PC-9 (cell line): ENCODE measurements at regions not wholly inside any gene's neighbourhood (a gene's known extent, or its start where the extent isn't known, plus 50 kb on each side); places are given as distances from the start of the nearest gene placed in this dataset.

Source experiments
- BruUV-seq: library from RNA; stranded (reverse); fragments of 400-500 nt; replicated peaks from 2 replicates; lab custom pipeline; 2021; lab: Mats Ljungman, UMichigan
- CTCF ChIA-PET: fragments of 300-600 bp; sonication (Branson Sonifier 250); formaldehyde crosslinking; loops from one replicate; lab custom pipeline; 2022; ENCODE audit warnings: antibody characterized with exemption; lab: Charles Lee
- POLR2A ChIA-PET: fragments of 300-600 bp; sonication (Branson Sonifier 250); formaldehyde crosslinking; loops from one replicate; lab custom pipeline; 2022; ENCODE audit warnings: antibody characterized with exemption; ENCODE audit not compliant: unreplicated experiment; lab: Charles Lee
- DNase-seq, 2 experiments: peaks; one replicate each; pipeline versions ENCODE4 v3.0.0 to v3.0.0-alpha.2; 2015 to 2022; ENCODE audit warnings: mixed read lengths in 1 of 2
- H2AFZ ChIP-seq: fragments of 200-600 bp; sonication (generic); 2 replicates; pipeline ENCODE4 v1.8.1; 2017; ENCODE audit warnings: antibody characterized with exemption
- H3F3A ChIP-seq: fragments of 200-600 bp; sonication (generic); 2 replicates; pipeline ENCODE4 v1.8.1; 2017; ENCODE audit warnings: antibody characterized with exemption, mild to moderate bottlenecking, low read depth; ENCODE audit not compliant: insufficient read depth
- H3K27ac ChIP-seq: fragments of 200-600 bp; sonication (generic); 2 replicates; pipeline ENCODE4 v1.6.1; 2016; ENCODE audit warnings: mixed run types
- H3K27me3 ChIP-seq: fragments of 200-600 bp; sonication (generic); 2 replicates; pipeline ENCODE4 v1.6.1; 2016; ENCODE audit warnings: low read depth, mixed run types; ENCODE audit not compliant: insufficient read depth
- H3K36me3 ChIP-seq: fragments of 200-600 bp; sonication (generic); 2 replicates; pipeline ENCODE4 v1.6.1; 2016; ENCODE audit warnings: low read depth, mixed run types
- H3K4me1 ChIP-seq: fragments of 200-600 bp; sonication (generic); replicated peaks from 2 replicates; pipeline ENCODE4 v1.6.1; 2016; ENCODE audit warnings: mixed run types; ENCODE audit not compliant: insufficient read depth
- H3K4me2 ChIP-seq: fragments of 200-600 bp; sonication (generic); 2 replicates; pipeline ENCODE4 v1.6.1; 2017; ENCODE audit warnings: mixed run types
- H3K4me3 ChIP-seq: fragments of 200-600 bp; sonication (generic); 2 replicates; pipeline ENCODE4 v1.6.1; 2016; ENCODE audit warnings: mixed run types
- H3K79me2 ChIP-seq: fragments of 200-600 bp; sonication (generic); 2 replicates; pipeline ENCODE4 v1.6.1; 2017; ENCODE audit warnings: low read depth, mixed run types
- H3K9me2 ChIP-seq: fragments of 200-600 bp; sonication (generic); 2 replicates; pipeline ENCODE4 v1.8.1; 2017; ENCODE audit warnings: mild to moderate bottlenecking; ENCODE audit not compliant: insufficient read depth
- H3K9me3 ChIP-seq: fragments of 200-600 bp; sonication (generic); 2 replicates; pipeline ENCODE4 v1.8.1; 2016; ENCODE audit warnings: low read depth; ENCODE audit not compliant: insufficient read depth
- H4K20me1 ChIP-seq: fragments of 200-600 bp; sonication (generic); 2 replicates; pipeline ENCODE4 v1.8.1; 2017; ENCODE audit not compliant: insufficient read depth
- EZH2 ChIP-seq: fragments of 200-600 bp; sonication (generic); IDR thresholded peaks from 2 replicates; pipeline ENCODE4 v1.8.0; 2017; ENCODE audit warnings: antibody characterized with exemption, low read depth
- intact Hi-C: fragments of 100-400 bp; cut with micrococcal nuclease; formaldehyde crosslinking; loops from one replicate; pipeline ENCODE4 v1.10.0; 2022; ENCODE audit not compliant: unreplicated experiment
- TF ChIP-seq, protein P1 (sequence below): fragments of 200-600 bp; sonication (generic); conservative IDR thresholded peaks from 2 replicates; pipeline ENCODE4 v1.6.1; 2017; ENCODE audit warnings: mixed run types, antibody characterized with exemption, mild to moderate bottlenecking, moderate library complexity

- Histone ChIP-seq H3K9me2 (no peaks in the 10 kb centered on the region), H3K79me2 (no peaks in the 10 kb centered on the region), H3K27me3 (no peaks in the 10 kb centered on the region), H3K4me3 (no peak overlapping the region), H3F3A (no peaks in the 10 kb centered on the region), H3K27ac (no peak overlapping the region), H3K4me2 (no peak overlapping the region), H3K36me3 (no peaks in the 10 kb centered on the region), H3K4me1 (no peaks in the 10 kb centered on the region), H3K9me3 (no peaks in the 10 kb centered on the region), H4K20me1 (no peaks in the 10 kb centered on the region; the same call in 1 of the 2 replicates), H2AFZ (no peak overlapping the region)
- no peak for DNase-seq
- BruUV-seq = no TSS peak
- no peak for TF ChIP-seq EZH2
- TF ChIP-seq, protein P1, sequence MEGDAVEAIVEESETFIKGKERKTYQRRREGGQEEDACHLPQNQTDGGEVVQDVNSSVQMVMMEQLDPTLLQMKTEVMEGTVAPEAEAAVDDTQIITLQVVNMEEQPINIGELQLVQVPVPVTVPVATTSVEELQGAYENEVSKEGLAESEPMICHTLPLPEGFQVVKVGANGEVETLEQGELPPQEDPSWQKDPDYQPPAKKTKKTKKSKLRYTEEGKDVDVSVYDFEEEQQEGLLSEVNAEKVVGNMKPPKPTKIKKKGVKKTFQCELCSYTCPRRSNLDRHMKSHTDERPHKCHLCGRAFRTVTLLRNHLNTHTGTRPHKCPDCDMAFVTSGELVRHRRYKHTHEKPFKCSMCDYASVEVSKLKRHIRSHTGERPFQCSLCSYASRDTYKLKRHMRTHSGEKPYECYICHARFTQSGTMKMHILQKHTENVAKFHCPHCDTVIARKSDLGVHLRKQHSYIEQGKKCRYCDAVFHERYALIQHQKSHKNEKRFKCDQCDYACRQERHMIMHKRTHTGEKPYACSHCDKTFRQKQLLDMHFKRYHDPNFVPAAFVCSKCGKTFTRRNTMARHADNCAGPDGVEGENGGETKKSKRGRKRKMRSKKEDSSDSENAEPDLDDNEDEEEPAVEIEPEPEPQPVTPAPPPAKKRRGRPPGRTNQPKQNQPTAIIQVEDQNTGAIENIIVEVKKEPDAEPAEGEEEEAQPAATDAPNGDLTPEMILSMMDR = no peak
- ChIA-PET CTCF (no interaction called here), POLR2A (no interaction called here)
- intact Hi-C loops = no loop called here
These were observed 81.5 kb upstream of the SMIM30 start for GRCh38 chr7:113199841-113200240.

- Histone ChIP-seq H4K20me1 (no peaks in the 10 kb centered on the region; the same call in 1 of the 2 replicates), H3K27me3 (no peaks in the 10 kb centered on the region), H2AFZ (no peak overlapping the region), H3K4me1 (no peaks in the 10 kb centered on the region), H3K27ac (no peak overlapping the region), H3K36me3 (no peaks in the 10 kb centered on the region), H3K79me2 (no peaks in the 10 kb centered on the region), H3K4me3 (no peak overlapping the region), H3F3A (no peaks in the 10 kb centered on the region), H3K4me2 (no peak overlapping the region), H3K9me3 (no peaks in the 10 kb centered on the region), H3K9me2 (no peaks in the 10 kb centered on the region)
- no peak for TF ChIP-seq EZH2
- intact Hi-C loops = no loop called here
- DNase-seq = no peak
- ChIA-PET POLR2A (no interaction called here), CTCF (no interaction called here)
- no TSS peak for BruUV-seq
These were observed 80.8 kb upstream of the SMIM30 start for GRCh38 chr7:113199136-113199535.

GRCh38 chr7:113198226-113198625 is 79.9 kb upstream of the SMIM30 start:
- H3K36me3 ChIP-seq = no peaks in the 10 kb centered on the region
- no peak for TF ChIP-seq EZH2
- TF ChIP-seq, protein P1 = no peak
- no peaks in the 10 kb centered on the region for H3K27me3 ChIP-seq
- H2AFZ ChIP-seq = no peak overlapping the region
- no peaks in the 10 kb centered on the region for H3K9me2 ChIP-seq
- H3K4me1 ChIP-seq = no peaks in the 10 kb centered on the region
- no peaks in the 10 kb centered on the region; the same call in 1 of the 2 replicates for H4K20me1 ChIP-seq
- DNase-seq = no peak
- ChIA-PET CTCF (no interaction called here), POLR2A (no interaction called here)
- no peaks in the 10 kb centered on the region for H3K79me2 ChIP-seq
- no TSS peak for BruUV-seq
- no peaks in the 10 kb centered on the region for H3F3A ChIP-seq
- H3K9me3 ChIP-seq = no peaks in the 10 kb centered on the region
- no peak overlapping the region for H3K4me3 ChIP-seq
- H3K4me2 ChIP-seq = no peak overlapping the region
- intact Hi-C loops = no loop called here
- no peak overlapping the region for H3K27ac ChIP-seq

DNA sequence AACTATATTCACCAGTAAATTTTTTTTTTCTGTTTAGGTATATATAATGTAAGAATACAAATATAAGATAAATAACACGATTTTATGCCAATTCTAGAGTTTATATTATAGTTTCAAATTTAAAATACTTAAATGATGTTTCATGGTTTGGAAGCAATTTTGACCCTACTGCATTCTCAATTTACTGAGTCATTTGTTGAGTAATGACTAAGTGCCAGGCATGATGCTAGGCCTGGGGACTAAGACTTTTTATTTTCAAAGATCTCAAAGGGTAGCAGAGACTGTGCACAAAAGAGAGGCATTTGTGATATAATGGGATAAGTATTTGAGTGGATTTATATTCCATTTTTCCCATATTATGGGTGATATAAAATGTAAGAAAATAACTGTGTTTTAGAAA is 78.9 kb upstream of the SMIM30 start:
- DNase-seq = no peak
- POLR2A ChIA-PET = no interaction called here
- intact Hi-C loops = no loop called here

More for the DNA sequence above, 78.9 kb upstream of the SMIM30 start:
- no peak overlapping the region for H2AFZ ChIP-seq
- H3K9me3 ChIP-seq = no peaks in the 10 kb centered on the region
- H3K36me3 ChIP-seq = no peaks in the 10 kb centered on the region
- CTCF ChIA-PET = no interaction called here
- H4K20me1 ChIP-seq = no peaks in the 10 kb centered on the region; the same call in 1 of the 2 replicates
- no peaks in the 10 kb centered on the region for H3K27me3 ChIP-seq
- no peak overlapping the region for H3K27ac ChIP-seq
- H3F3A ChIP-seq = no peaks in the 10 kb centered on the region
- no peaks in the 10 kb centered on the region for H3K4me1 ChIP-seq
- no peaks in the 10 kb centered on the region for H3K79me2 ChIP-seq
- no TSS peak for BruUV-seq
- no peak overlapping the region for H3K4me3 ChIP-seq
- TF ChIP-seq, protein P1 = no peak
- TF ChIP-seq EZH2 = no peak
- H3K9me2 ChIP-seq = no peaks in the 10 kb centered on the region
- H3K4me2 ChIP-seq = no peak overlapping the region
